Epithelial cell of esophagus (primary cell): ENCODE measurements at regions not wholly inside any gene's neighbourhood (a gene's known extent, or its start where the extent isn't known, plus 50 kb on each side); places are given as distances from the start of the nearest gene placed in this dataset.
"Not testable (repeated sequence)": the region's sequence is repeated elsewhere in the genome, so short reads cannot be mapped to it uniquely, and the experiment has no call there.

Source experiments
- DNase-seq: peaks from one replicate; pipeline ENCODE4 v3.0.0; 2010; ENCODE audit warnings: low read depth
- H3K4me3 ChIP-seq: 2 replicates; pipeline ENCODE4 v1.5.1; 2011; ENCODE audit warnings: mild to moderate bottlenecking, low read length, control low read depth
- TF ChIP-seq, protein P1 (sequence below): IDR thresholded peaks from 2 replicates; pipeline ENCODE4 v1.5.1; 2011; ENCODE audit warnings: low read depth, mild to moderate bottlenecking, low read length, control low read depth, inconsistent platforms; ENCODE audit not compliant: insufficient read depth; ENCODE audit errors: missing control alignments

DNA sequence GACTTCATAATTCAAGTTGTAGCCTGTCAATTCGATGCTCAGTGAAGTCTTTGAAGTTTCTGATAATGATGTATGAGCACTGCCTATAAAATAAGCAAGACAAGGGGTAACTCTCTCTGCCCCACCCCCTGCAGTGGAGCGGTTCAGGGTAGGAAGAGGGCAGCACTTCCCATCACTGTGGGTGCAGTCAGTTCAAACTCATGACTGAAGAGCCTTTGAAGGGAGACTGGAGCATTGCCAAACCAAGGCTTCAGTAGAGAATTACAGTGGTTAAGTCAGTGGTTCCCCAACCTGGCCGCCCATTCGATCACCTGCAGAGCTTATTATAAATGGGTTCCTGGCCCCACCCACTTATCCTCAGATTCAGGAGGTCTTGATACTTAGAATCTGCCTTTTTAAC, 190.6 kb downstream of the SHQ1 start:
- TF ChIP-seq, protein P1, sequence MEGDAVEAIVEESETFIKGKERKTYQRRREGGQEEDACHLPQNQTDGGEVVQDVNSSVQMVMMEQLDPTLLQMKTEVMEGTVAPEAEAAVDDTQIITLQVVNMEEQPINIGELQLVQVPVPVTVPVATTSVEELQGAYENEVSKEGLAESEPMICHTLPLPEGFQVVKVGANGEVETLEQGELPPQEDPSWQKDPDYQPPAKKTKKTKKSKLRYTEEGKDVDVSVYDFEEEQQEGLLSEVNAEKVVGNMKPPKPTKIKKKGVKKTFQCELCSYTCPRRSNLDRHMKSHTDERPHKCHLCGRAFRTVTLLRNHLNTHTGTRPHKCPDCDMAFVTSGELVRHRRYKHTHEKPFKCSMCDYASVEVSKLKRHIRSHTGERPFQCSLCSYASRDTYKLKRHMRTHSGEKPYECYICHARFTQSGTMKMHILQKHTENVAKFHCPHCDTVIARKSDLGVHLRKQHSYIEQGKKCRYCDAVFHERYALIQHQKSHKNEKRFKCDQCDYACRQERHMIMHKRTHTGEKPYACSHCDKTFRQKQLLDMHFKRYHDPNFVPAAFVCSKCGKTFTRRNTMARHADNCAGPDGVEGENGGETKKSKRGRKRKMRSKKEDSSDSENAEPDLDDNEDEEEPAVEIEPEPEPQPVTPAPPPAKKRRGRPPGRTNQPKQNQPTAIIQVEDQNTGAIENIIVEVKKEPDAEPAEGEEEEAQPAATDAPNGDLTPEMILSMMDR, result no peak
- DNase-seq, result peak; percentile 57
- no peak overlapping the region for H3K4me3 ChIP-seq

DNA sequence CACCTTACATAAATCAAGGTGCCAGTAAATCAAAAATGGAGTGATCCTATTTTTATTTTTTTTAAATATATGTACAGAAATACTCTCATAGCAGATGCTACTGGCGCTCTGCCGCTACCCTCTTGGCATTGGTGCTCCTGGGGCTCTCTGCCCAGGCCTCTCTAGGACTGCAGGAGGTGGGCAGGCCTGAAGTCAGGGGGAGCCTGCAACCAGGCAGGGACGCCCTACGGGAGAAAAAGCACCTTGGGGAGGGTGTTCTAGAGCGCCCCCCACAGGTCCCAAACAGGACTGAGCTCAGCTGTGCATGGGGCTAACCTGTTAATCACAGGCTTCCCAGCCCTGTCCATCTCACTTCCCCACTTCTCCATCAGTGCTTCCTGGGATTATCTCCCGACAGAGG, 192.5 kb downstream of the SHQ1 start:
- no peak for DNase-seq

DNA sequence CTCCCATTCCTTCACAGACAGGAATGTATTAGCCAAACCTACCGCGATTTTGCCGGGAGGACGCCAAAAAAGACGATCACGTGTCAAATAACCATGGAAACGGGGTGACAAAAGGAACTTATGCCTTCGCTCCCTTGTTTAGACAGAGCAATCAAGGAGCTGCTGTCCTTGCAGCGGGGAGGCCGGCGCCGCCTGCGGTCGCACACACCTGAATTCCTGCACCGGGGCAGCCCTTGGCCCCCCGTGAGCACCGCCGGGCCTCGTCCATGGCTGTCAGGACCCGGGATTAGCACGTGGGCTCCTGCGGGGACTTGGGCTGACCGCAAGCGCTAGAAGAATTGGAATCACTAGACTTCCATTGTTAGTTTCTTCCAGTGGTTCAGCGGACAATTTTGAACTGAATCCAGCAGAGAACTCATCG, 193.1 kb downstream of the SHQ1 start:
- no peak for DNase-seq
- TF ChIP-seq, protein P1, result no peak
- H3K4me3 ChIP-seq, result no peak overlapping the region

More for the DNA sequence above, 192.5 kb downstream of the SHQ1 start:
- H3K4me3 ChIP-seq, result no peak overlapping the region
- TF ChIP-seq, protein P1, result peak; percentile 16

DNA sequence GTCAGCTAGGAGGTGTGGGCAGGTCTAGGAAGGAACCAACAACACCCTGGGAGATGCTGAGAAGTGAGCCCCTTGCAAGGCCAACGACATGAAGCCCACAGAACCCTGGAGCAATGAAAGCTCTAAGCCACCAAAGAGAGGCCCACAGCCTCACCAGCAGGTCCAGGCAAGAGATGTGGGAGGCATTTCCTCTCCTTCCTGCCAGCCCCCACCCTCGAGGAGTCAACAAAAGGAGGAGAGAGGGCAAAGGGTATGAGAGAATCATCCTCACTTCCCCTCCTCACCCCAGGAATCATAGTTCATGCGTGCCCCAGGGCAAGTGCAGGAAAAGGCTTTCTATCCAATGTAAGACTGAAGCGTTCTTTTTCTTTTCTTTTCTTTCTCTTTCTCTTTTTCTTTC, 195.8 kb downstream of the SHQ1 start:
- peak; percentile 55 for DNase-seq
- TF ChIP-seq, protein P1, result no peak
- no peak overlapping the region for H3K4me3 ChIP-seq

DNA sequence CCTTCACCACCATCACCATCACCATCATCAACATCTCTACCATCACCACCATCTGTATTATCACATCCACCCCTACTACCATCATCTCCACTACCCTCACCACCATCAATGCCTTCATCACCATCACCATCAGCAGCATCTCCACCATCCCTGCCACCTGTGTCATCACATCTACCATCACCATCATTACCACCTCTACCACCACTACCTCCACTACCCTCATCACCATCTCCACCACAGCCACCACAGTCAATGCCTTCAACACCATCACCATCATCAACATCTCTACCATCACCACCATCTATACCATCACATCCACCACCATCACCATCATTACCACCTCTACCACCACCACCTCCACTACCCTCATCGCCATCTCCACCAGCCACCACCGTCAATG, 196.7 kb downstream of the SHQ1 start:
- H3K4me3 ChIP-seq, result no peak overlapping the region
- TF ChIP-seq, protein P1, result no peak
- DNase-seq, result no peak

DNA sequence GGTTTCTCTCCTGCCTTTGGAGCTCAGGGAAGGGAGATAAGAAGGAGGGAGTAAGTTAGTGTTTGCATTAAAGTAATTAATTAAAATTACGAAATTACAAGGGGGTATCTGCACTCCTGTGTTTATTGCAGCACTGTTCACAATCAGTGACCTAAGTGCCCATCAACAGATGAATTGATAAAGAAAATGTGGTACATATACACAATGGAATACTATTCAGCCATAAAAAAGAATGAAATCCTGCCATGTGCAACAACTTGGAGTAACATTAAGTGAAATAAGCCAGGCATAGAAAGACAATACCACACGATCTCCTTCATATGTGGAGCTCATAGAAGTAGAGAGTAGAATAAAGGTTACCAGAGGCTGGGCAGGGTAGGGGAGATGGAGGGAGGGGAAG, 202.0 kb downstream of the SHQ1 start:
- TF ChIP-seq, protein P1, result no peak
- H3K4me3 ChIP-seq, result no peak overlapping the region
- DNase-seq, result no peak

DNA sequence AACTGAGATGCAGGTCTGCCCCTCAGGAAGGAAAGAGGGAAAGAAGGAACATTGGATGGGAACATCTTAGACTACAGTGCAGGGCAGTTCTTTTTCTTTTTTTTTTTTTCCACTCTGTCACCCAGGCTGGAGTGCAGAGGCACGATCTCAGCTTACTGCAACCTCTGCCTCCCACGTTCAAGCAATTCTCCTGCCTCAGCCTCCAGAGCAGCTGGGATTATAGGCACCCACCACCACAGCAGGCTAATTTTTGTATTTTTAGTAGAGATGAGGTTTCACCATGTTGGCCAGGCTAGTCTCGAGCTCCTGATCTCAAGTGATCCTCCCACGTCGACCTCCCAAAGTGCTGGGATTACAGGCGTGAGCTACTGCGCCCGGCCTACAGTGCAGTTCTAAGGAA, 204.6 kb downstream of the SHQ1 start:
- DNase-seq, H3K4me3 ChIP-seq: not testable (repeated sequence)

DNA sequence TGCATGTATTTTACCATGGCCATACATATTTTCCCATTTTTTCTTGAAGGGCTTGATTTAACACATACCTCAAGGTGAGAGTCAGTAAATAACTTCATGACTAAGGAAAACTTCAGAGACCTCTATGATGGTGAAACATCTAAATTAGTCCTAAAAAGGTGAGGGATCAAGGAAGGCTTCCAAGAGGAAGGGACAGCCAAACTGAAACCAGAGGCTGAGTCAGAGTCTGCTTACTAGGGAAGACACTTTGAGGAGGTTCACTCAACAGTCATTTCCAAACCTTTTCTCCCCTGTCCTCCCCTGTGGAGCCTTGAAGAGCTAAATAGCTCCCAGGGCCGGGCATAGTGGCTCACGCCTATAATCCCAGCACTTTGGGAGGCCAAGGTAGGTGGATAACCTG, 206.6 kb downstream of the SHQ1 start:
- DNase-seq, result peak; percentile 38
- no peak overlapping the region for H3K4me3 ChIP-seq
- TF ChIP-seq, protein P1, result no peak
